Neural cell (in vitro differentiated cells): ENCODE measurements at regions not wholly inside any gene's neighbourhood (a gene's known extent, or its start where the extent isn't known, plus 50 kb on each side); places are given as distances from the start of the nearest gene placed in this dataset.

Experiments used
- H2AFZ ChIP-seq: fragments of 200-600, 300-800 bp; sonication (generic), shearing (Covaris generic); 2 replicates; pipeline ENCODE4 v1.6.0; 2014; ENCODE audit warnings: low read depth, mild to moderate bottlenecking, antibody characterized with exemption, low read length, moderate library complexity
- H3F3A ChIP-seq: fragments of 200-600 bp; shearing (Covaris generic); 2 replicates; pipeline ENCODE4 v1.6.1; 2016; ENCODE audit warnings: mild to moderate bottlenecking, moderate library complexity, mixed read lengths, antibody characterized with exemption, low read length; ENCODE audit not compliant: insufficient read depth, poor library complexity, severe bottlenecking
- H3K27ac ChIP-seq: fragments of 200-600, 300-800 bp; sonication (generic), shearing (Covaris generic); 2 replicates; pipeline ENCODE4 v1.5.1; 2014; ENCODE audit warnings: mild to moderate bottlenecking, low read length, moderate library complexity
- H3K27me3 ChIP-seq: fragments of 300-800, 200-600 bp; sonication (generic), shearing (Covaris generic); 2 replicates; pipeline ENCODE4 v1.6.0; 2014; ENCODE audit warnings: mild to moderate bottlenecking, low read depth, low read length, moderate library complexity; ENCODE audit not compliant: insufficient read depth
- H3K36me3 ChIP-seq: fragments of 300-800, 200-600 bp; sonication (generic), shearing (Covaris generic); 2 replicates; pipeline ENCODE4 v1.5.1; 2014; ENCODE audit warnings: mild to moderate bottlenecking, antibody characterized with exemption, low read length, moderate library complexity; ENCODE audit not compliant: insufficient read depth
- H3K4me2 ChIP-seq: fragments of 300-800, 200-600 bp; sonication (generic), shearing (Covaris generic); 2 replicates; pipeline ENCODE4 v1.6.0; 2014; ENCODE audit warnings: mild to moderate bottlenecking, low read length
- H3K4me3 ChIP-seq: fragments of 300-800, 200-600 bp; sonication (generic), shearing (Covaris generic); 2 replicates; pipeline ENCODE4 v1.5.1; 2014; ENCODE audit warnings: mild to moderate bottlenecking, low read length, moderate library complexity
- H3K79me2 ChIP-seq: fragments of 200-600 bp; shearing (Covaris generic); replicated peaks from 2 replicates; pipeline ENCODE4 v1.6.0; 2014; ENCODE audit warnings: mild to moderate bottlenecking, low read length, moderate library complexity; ENCODE audit not compliant: insufficient read depth
- H3K9ac ChIP-seq: fragments of 300-800, 200-600 bp; sonication (generic), shearing (Covaris generic); 2 replicates; pipeline ENCODE4 v1.6.1; 2016; ENCODE audit warnings: mild to moderate bottlenecking, low read length, mixed read lengths
- H3K9me2 ChIP-seq: fragments of 200-600 bp; shearing (Covaris generic); 2 replicates; pipeline ENCODE4 v1.6.1; 2016; ENCODE audit warnings: mild to moderate bottlenecking, low read length, mixed read lengths; ENCODE audit not compliant: insufficient read depth
- H3K9me3 ChIP-seq: fragments of 200-600, 300-800 bp; sonication (generic), shearing (Covaris generic); 2 replicates; pipeline ENCODE4 v1.6.1; 2016; ENCODE audit warnings: mild to moderate bottlenecking, mixed run types, low read length, moderate library complexity, mixed read lengths
- H4K20me1 ChIP-seq: fragments of 200-600 bp; shearing (Covaris generic); 2 replicates; pipeline ENCODE4 v1.6.1; 2016; ENCODE audit warnings: mild to moderate bottlenecking, mixed run types; ENCODE audit not compliant: insufficient read depth
- CTCF ChIP-seq: fragments of 450-650 bp; IDR thresholded peaks from 2 replicates; pipeline ENCODE4 v1.5.1; 2014; ENCODE audit warnings: antibody characterized with exemption, mild to moderate bottlenecking, moderate library complexity; ENCODE audit not compliant: poor library complexity, severe bottlenecking
- EP300 ChIP-seq: fragments of 450-650 bp; conservative IDR thresholded peaks from 2 replicates; pipeline ENCODE4 v1.6.1; 2014; ENCODE audit warnings: antibody characterized with exemption, mild to moderate bottlenecking, moderate library complexity; ENCODE audit not compliant: poor library complexity, severe bottlenecking
- EZH2 ChIP-seq: fragments of 200-600, 300-800 bp; shearing (Covaris generic), sonication (generic); IDR thresholded peaks from 2 replicates; pipeline ENCODE4 v1.6.1; 2014; ENCODE audit warnings: antibody characterized with exemption, low read length, borderline replicate concordance, mild to moderate bottlenecking; ENCODE audit not compliant: insufficient read depth, poor library complexity, severe bottlenecking
- MXI1 ChIP-seq: fragments of 450-650 bp; conservative IDR thresholded peaks from 2 replicates; pipeline ENCODE4 v1.6.1; 2014; ENCODE audit warnings: antibody characterized with exemption, mild to moderate bottlenecking; ENCODE audit not compliant: poor library complexity, severe bottlenecking
- POLR2AphosphoS5 ChIP-seq: IDR thresholded peaks from 2 replicates; pipeline ENCODE4 v1.6.1; 2012
- RAD21 ChIP-seq: fragments of 450-650 bp; conservative IDR thresholded peaks from 2 replicates; pipeline ENCODE4 v1.6.1; 2014; ENCODE audit warnings: antibody characterized with exemption, mild to moderate bottlenecking, moderate library complexity
- REST ChIP-seq: IDR thresholded peaks from 2 replicates; pipeline ENCODE4 v1.6.1; 2012; ENCODE audit warnings: borderline replicate concordance
- SMC3 ChIP-seq: fragments of 450-650 bp; conservative IDR thresholded peaks from 2 replicates; pipeline ENCODE4 v1.6.1; 2014; ENCODE audit warnings: antibody characterized with exemption, mild to moderate bottlenecking, moderate library complexity; ENCODE audit not compliant: poor library complexity
- TAF1 ChIP-seq: IDR thresholded peaks from 2 replicates; pipeline ENCODE4 v1.6.1; 2012; ENCODE audit warnings: low read depth

GRCh38 chr2:240297256-240298116, 138.0 kb upstream of the GPC1 start:
- no peak for TF ChIP-seq TAF1
- TF ChIP-seq CTCF = no peak
- TF ChIP-seq RAD21 = no peak
- TF ChIP-seq REST = no peak
- no peak for TF ChIP-seq SMC3
- no peak for TF ChIP-seq MXI1
- TF ChIP-seq POLR2AphosphoS5 = no peak
- no peak for TF ChIP-seq EZH2
- no peak for TF ChIP-seq EP300

GRCh38 chr2:240298117-240298790, 137.2 kb upstream of the GPC1 start:
- Histone ChIP-seq H3K79me2 (no peaks in the 10 kb centered on the region), H3K9ac (no peak overlapping the region), H3K27ac (no peak overlapping the region), H3K9me3 (no peaks in the 10 kb centered on the region), H3K4me2 (no peak overlapping the region), H3K9me2 (no peaks in the 10 kb centered on the region), H3K4me3 (no peak overlapping the region), H4K20me1 (no peaks in the 10 kb centered on the region), H3K27me3 (no peaks in the 10 kb centered on the region), H3K36me3 (no peaks in the 10 kb centered on the region), H2AFZ (no peak overlapping the region), H3F3A (no peaks in the 10 kb centered on the region)
- TF ChIP-seq POLR2AphosphoS5 = no peak
- no peak for TF ChIP-seq EZH2
- no peak for TF ChIP-seq MXI1
- TF ChIP-seq CTCF = no peak
- TF ChIP-seq RAD21 = no peak

More at GRCh38 chr2:240297256-240298116, 138.0 kb upstream of the GPC1 start:
- no peaks in the 10 kb centered on the region for H3K9me3 ChIP-seq
- H2AFZ ChIP-seq = no peak overlapping the region
- H3K4me2 ChIP-seq = no peak overlapping the region
- no peak overlapping the region for H3K4me3 ChIP-seq
- no peaks in the 10 kb centered on the region for H3K9me2 ChIP-seq
- no peaks in the 10 kb centered on the region for H3K79me2 ChIP-seq
- H3F3A ChIP-seq = no peaks in the 10 kb centered on the region
- H3K27me3 ChIP-seq = no peaks in the 10 kb centered on the region
- no peak overlapping the region for H3K27ac ChIP-seq
- no peaks in the 10 kb centered on the region for H3K36me3 ChIP-seq
- no peaks in the 10 kb centered on the region for H4K20me1 ChIP-seq
- H3K9ac ChIP-seq = no peak overlapping the region
